ENCODE measurements at regions not wholly inside any gene's neighbourhood (a gene's known extent, or its start where the extent isn't known, plus 50 kb on each side); places are given as distances from the start of the nearest gene placed in this dataset.

DNA sequence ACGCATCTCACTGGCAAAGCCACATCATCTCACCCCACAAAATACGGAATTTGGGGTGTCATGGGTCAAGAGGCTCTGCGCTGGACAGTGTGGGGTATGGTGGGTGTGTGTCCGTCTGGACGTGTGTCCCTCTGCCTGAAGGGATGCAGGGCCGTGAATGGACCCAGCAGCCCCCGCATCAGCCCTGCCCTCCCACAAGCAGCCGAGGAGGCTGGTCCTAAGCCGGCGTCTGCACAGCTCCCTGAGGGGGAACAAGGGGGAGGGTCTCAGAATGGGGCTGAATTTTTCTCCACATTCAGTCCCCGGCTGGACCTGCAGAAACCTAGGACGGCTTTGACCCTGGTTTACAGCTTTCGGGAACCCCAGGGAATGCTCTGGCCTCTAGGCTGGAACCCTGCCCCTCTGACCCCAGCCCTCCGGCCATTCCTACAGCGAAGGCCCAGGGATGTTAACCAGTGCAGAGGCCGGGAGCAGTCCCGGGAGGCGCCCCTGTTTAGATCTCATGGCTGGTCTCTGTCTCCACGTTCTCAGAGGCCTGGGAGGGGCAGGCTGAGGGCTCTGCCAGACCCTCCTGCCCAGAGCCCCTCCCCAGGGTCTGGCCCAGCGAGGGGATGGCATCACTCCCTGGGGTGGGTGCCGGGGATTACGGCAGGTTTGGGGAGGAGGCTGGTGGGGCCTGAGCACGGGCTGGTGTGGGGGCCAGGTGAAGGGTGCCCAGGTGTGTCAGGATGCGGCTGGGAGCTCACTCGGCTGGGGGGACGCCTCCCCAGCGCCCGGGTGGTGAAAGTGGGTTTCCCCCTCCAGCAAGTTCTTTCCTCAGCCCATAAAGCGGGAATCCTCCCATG is 156.5 kb upstream of the C14orf180 start:
- TF ChIP-seq POLR2A (IDR thresholded peaks at IDR 0.05; ENCODE audit: low read length) (no peak), GATA1 (IDR thresholded peaks at IDR 0.05; ENCODE audit: low read depth, low read length) (no peak)

Measured in erythroblast (primary cell).